A673 (cell line): ENCODE measurements at regions not wholly inside any gene's neighbourhood (a gene's known extent, or its start where the extent isn't known, plus 50 kb on each side); places are given as distances from the start of the nearest gene placed in this dataset.

Experiments
- BruUV-seq: library from RNA; stranded (reverse); fragments of 400-500 nt; replicated peaks from 2 replicates; lab custom pipeline; 2021; lab: Mats Ljungman, UMichigan
- CTCF ChIA-PET: fragments of 300-600 bp; sonication (Branson Sonifier 250); formaldehyde crosslinking; loops from one replicate; lab custom pipeline; 2022; ENCODE audit warnings: antibody characterized with exemption; lab: Charles Lee
- POLR2A ChIA-PET: fragments of 300-600 bp; sonication (Branson Sonifier 250); formaldehyde crosslinking; loops from one replicate; lab custom pipeline; 2022; ENCODE audit warnings: antibody characterized with exemption; ENCODE audit not compliant: low non-redundant PET; lab: Charles Lee
- DNase-seq: peaks from one replicate; pipeline ENCODE4 v3.0.0-alpha.2; 2015; ENCODE audit warnings: low spot score
- H3K27ac ChIP-seq: fragments of 200-600 bp; sonication (generic); 2 replicates; pipeline ENCODE4 v1.5.1; 2016; ENCODE audit warnings: mixed run types, low read depth, mild to moderate bottlenecking, mixed read lengths, antibody characterized with exemption, low read length; ENCODE audit not compliant: poor library complexity, severe bottlenecking
- H3K27me3 ChIP-seq: fragments of 200-600 bp; sonication (generic); replicated peaks from 2 replicates; pipeline ENCODE4 v1.6.1; 2017; ENCODE audit warnings: mixed run types, low read depth, mild to moderate bottlenecking, mixed read lengths, antibody characterized with exemption, low read length; ENCODE audit not compliant: insufficient read depth, poor library complexity
- H3K36me3 ChIP-seq: fragments of 200-600 bp; sonication (generic); 2 replicates; pipeline ENCODE4 v1.6.1; 2016; ENCODE audit warnings: mixed run types, mild to moderate bottlenecking, mixed read lengths, antibody characterized with exemption, low read length; ENCODE audit not compliant: insufficient read depth, poor library complexity, severe bottlenecking
- H3K4me1 ChIP-seq: fragments of 200-600 bp; sonication (generic); 2 replicates; pipeline ENCODE4 v1.6.1; 2017; ENCODE audit warnings: mixed run types, mild to moderate bottlenecking, mixed read lengths, antibody characterized with exemption, low read length; ENCODE audit not compliant: insufficient read depth, poor library complexity, severe bottlenecking
- H3K4me3 ChIP-seq: fragments of 200-600 bp; sonication (generic); 2 replicates; pipeline ENCODE4 v1.5.1; 2016; ENCODE audit warnings: low read depth, mixed run types, mild to moderate bottlenecking, mixed read lengths, low read length; ENCODE audit not compliant: poor library complexity, severe bottlenecking
- H3K9me3 ChIP-seq: fragments of 200-600 bp; sonication (generic); 2 replicates; pipeline ENCODE4 v1.6.1; 2016; ENCODE audit warnings: mixed run types, low read depth, mild to moderate bottlenecking, mixed read lengths, antibody characterized with exemption, low read length; ENCODE audit not compliant: poor library complexity, severe bottlenecking
- EZH2 ChIP-seq: fragments of 200-600 bp; sonication (generic); IDR thresholded peaks from 2 replicates; pipeline ENCODE4 v1.6.1; 2017; ENCODE audit warnings: borderline replicate concordance, low read depth, mild to moderate bottlenecking, mixed read lengths, antibody characterized with exemption, low read length; ENCODE audit not compliant: poor library complexity, severe bottlenecking
- intact Hi-C: fragments of 100-400 bp; cut with micrococcal nuclease; formaldehyde crosslinking; loops from one replicate; pipeline ENCODE4 v1.10.0; 2022; ENCODE audit not compliant: unreplicated experiment
- TF ChIP-seq, protein P1 (sequence below): fragments of 300-800, 200-600 bp; sonication (generic); conservative IDR thresholded peaks from 2 replicates; pipeline ENCODE4 v1.5.1; 2017; ENCODE audit warnings: low read depth, mild to moderate bottlenecking, antibody characterized with exemption, low read length, moderate library complexity, mixed read lengths

DNA sequence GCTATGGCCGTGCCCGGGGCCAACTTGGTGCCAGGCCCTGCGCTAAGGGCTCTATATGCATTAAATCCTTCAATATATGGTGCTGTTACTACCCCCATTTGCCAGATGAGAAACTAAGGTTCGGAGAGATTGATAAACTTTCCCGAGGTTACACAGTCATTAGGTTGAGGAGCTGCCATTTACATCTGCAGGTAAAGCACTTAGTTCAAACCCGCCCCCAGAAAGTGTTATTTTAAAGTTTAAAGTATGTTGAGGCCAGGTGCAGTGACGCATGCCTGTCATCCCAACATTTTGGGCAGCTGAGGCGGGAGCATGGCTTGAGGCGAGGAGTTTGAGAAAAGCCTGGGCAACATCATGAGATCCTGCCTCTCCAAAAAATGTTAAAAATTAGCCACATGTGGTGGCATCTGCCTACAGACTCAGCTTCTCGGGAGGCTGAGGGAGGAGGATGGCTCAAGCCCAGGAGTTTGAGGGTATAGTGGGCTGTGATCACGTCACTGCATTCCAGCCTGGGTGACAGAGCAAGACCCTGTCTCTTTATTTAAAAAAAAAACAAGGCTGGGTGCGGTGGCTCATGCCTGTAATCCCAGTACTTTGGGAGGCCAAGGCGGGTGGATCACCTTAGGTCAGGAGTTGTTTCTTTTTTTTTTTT, 264.7 kb downstream of the PARN start:
- TF ChIP-seq, protein P1, sequence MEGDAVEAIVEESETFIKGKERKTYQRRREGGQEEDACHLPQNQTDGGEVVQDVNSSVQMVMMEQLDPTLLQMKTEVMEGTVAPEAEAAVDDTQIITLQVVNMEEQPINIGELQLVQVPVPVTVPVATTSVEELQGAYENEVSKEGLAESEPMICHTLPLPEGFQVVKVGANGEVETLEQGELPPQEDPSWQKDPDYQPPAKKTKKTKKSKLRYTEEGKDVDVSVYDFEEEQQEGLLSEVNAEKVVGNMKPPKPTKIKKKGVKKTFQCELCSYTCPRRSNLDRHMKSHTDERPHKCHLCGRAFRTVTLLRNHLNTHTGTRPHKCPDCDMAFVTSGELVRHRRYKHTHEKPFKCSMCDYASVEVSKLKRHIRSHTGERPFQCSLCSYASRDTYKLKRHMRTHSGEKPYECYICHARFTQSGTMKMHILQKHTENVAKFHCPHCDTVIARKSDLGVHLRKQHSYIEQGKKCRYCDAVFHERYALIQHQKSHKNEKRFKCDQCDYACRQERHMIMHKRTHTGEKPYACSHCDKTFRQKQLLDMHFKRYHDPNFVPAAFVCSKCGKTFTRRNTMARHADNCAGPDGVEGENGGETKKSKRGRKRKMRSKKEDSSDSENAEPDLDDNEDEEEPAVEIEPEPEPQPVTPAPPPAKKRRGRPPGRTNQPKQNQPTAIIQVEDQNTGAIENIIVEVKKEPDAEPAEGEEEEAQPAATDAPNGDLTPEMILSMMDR: no peak
- no peak for TF ChIP-seq EZH2
- Histone ChIP-seq H3K4me3 (no peak overlapping the region), H3K27ac (no peak overlapping the region), H3K9me3 (no peaks in the 10 kb centered on the region), H3K4me1 (no peaks in the 10 kb centered on the region), H3K27me3 (no peaks in the 10 kb centered on the region), H3K36me3 (no peaks in the 10 kb centered on the region)
- ChIA-PET POLR2A (no interaction called here), CTCF (no interaction called here)
- no TSS peak for BruUV-seq
- intact Hi-C loops: no loop called here
- DNase-seq: no peak

DNA sequence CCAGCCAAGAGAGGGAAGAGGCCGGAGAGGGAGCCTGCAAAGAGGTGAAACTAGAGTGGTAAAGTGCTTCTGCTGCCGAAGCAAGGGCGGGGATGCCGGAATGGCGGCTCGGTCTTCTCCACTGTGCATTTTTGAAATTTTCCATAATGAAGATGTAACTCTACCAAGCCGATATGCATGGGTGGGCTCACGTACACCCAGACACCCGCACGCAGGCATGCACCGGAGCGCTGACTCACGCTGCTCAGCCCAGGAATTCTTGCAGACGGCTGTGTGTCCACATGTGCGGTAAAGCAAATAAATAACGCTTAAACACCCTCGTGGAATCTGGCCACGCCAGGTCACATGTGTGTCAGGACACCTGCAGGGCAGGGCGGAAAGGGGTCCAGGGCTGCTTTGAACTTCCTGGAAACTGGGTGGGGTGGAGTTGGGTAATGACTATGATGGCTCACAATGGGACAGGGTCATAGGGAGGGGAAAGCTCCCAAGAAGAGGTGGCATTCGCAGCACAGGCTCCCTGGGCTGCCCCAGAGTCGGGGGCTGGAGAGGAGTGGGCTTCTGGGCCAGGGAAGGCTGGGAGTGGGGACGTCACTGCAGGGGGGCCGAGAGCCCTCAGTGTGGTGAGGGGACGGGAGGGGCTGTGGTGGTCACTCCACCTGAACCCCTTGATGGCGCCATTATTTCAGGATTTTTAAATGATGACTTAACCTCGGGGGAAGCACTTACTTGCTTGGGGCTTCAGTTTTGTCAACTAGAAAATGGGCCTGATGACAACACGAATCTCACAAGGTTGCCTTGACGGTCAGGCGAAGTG, 265.5 kb downstream of the PARN start:
- ChIA-PET CTCF (no interaction called here), POLR2A (no interaction called here)
- Histone ChIP-seq H3K27ac (no peak overlapping the region), H3K27me3 (no peaks in the 10 kb centered on the region), H3K36me3 (no peaks in the 10 kb centered on the region), H3K4me1 (no peaks in the 10 kb centered on the region), H3K9me3 (no peaks in the 10 kb centered on the region), H3K4me3 (no peak overlapping the region)
- no peak for DNase-seq
- intact Hi-C loops: no loop called here
- BruUV-seq: no TSS peak
- TF ChIP-seq EZH2: no peak
- TF ChIP-seq, protein P1: no peak

DNA sequence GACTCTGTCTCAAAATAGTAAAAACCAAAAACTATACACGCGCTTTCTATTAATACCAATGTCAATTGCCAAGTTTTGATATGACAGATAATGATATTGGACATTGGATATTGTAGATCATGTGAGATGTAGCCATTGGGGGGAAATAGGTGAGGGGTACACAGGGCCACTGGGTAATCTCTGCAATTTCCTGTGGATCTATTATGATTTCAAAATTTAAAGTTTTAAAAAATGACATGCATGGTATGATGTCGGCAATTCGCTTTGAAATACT, 266.0 kb downstream of the PARN start:
- Histone ChIP-seq H3K36me3 (no peaks in the 10 kb centered on the region), H3K9me3 (no peaks in the 10 kb centered on the region), H3K27me3 (no peaks in the 10 kb centered on the region), H3K4me1 (no peaks in the 10 kb centered on the region), H3K4me3 (no peak overlapping the region), H3K27ac (no peak overlapping the region)
- DNase-seq: no peak
- no TSS peak for BruUV-seq
- TF ChIP-seq, protein P1: no peak
- no peak for TF ChIP-seq EZH2
- ChIA-PET CTCF (no interaction called here), POLR2A (no interaction called here)
- intact Hi-C loops: no loop called here
